HepG2 (cell line): ENCODE measurements at regions not wholly inside any gene's neighbourhood (a gene's known extent, or its start where the extent isn't known, plus 50 kb on each side); places are given as distances from the start of the nearest gene placed in this dataset.

ENCODE experiments used
- HINFP ChIP-seq: sonication (generic); formaldehyde crosslinking; IDR thresholded peaks from 2 replicates; pipeline ENCODE4 v1.4.0; 2020; ENCODE audit warnings: low read depth, mild to moderate bottlenecking, missing genetic modification reagents
- RFX5 ChIP-seq: IDR thresholded peaks from 2 replicates; pipeline ENCODE4 v1.6.1; 2011; ENCODE audit warnings: low read depth, low read length, improper control_type of control experiment
- ZNF616 ChIP-seq: sonication (generic); formaldehyde crosslinking; IDR thresholded peaks from 2 replicates; pipeline ENCODE4 v1.5.0; 2020; ENCODE audit warnings: low read depth, mild to moderate bottlenecking, missing genetic modification reagents

- TF ChIP-seq HINFP (CRISPR knock-in tag) (no peak), ZNF616 (no peak), RFX5 (no peak)
These were observed 422.1 kb downstream of the LRRIQ3 start for GRCh38 chr1:73775896-73776295.
